ENCODE measurements at regions not wholly inside any gene's neighbourhood (a gene's known extent, or its start where the extent isn't known, plus 50 kb on each side); places are given as distances from the start of the nearest gene placed in this dataset.

- TF ChIP-seq POLR2A (IDR thresholded peaks at IDR 0.05) (no peak), CTCF (IDR thresholded peaks at IDR 0.05 in 4 of 5, conservative IDR thresholded peaks at IDR 0.05 in 1 of 5) (no peak)
Measured at GRCh38 chr1:79532555-79532954, 526.0 kb upstream of the ADGRL4 start.
